Erythroblast (primary cell): ENCODE measurements at regions not wholly inside any gene's neighbourhood (a gene's known extent, or its start where the extent isn't known, plus 50 kb on each side); places are given as distances from the start of the nearest gene placed in this dataset.

Experiments used
- GATA1 ChIP-seq: IDR thresholded peaks from 2 replicates; pipeline ENCODE4 v1.6.1; 2011; ENCODE audit warnings: low read depth, mild to moderate bottlenecking, control low read depth, low read length, moderate library complexity
- POLR2A ChIP-seq: IDR thresholded peaks from 2 replicates; pipeline ENCODE4 v1.6.1; 2011; ENCODE audit warnings: mild to moderate bottlenecking, low read length

DNA sequence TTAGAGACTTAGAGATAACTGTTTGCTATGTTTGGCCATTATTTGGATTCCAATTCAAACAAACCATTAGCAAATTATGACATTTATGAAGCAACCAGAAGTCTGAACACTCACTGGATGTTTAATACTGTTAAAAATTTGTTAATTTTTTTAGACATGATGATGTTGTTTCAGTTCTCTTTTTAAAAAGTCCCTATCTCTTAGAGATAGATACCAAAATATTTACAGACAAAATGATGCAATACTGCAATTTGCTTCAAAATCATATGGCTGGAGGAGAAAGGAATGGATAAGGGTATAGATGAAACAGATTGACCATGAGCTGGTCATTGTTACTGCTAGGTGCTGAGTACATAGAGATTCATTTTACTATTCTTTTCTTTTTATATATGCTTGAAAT, 534.6 kb downstream of the BCOR start:
- no peak for TF ChIP-seq POLR2A
- no peak for TF ChIP-seq GATA1
